ENCODE measurements at regions not wholly inside any gene's neighbourhood (a gene's known extent, or its start where the extent isn't known, plus 50 kb on each side); places are given as distances from the start of the nearest gene placed in this dataset.

- TF ChIP-seq EP300 (IDR thresholded peaks at IDR 0.05) (no peak), POLR2A (IDR thresholded peaks at IDR 0.05) (no peak), POLR2AphosphoS5 (IDR thresholded peaks at IDR 0.05) (no peak), CTCF (IDR thresholded peaks at IDR 0.05) (no peak)
These were observed 641.8 kb upstream of the SEMA3D start for GRCh38 chr7:85828614-85829013.
